Gastrocnemius medialis (tissue), 4 donors: ENCODE measurements at regions not wholly inside any gene's neighbourhood (a gene's known extent, or its start where the extent isn't known, plus 50 kb on each side); places are given as distances from the start of the nearest gene placed in this dataset.

Experiments used
- CTCF ChIP-seq, 5 experiments: fragments of 450-650 bp in 3 of 5; fragments of 200-600 bp in 2 of 5; sonication (generic) in 2 of 5; IDR thresholded peaks in 4 of 5; conservative IDR thresholded peaks in 1 of 5; 1 replicate in 4 of 5; 2 replicates in 1 of 5; pipeline ENCODE4 v1.5.1; 2016 to 2019; ENCODE audit warnings: antibody characterized with exemption in 5 of 5, mild to moderate bottlenecking in 3 of 5, moderate library complexity in 3 of 5
- POLR2A ChIP-seq, 2 donors: fragments of 450-650 bp; IDR thresholded peaks; one replicate each; pipeline ENCODE4 v1.6.1; 2017; ENCODE audit warnings: antibody characterized with exemption in 2 of 2, mild to moderate bottlenecking in 2 of 2, moderate library complexity in 2 of 2

GRCh38 chr6:144544266-144544830, 259.2 kb downstream of the UTRN start:
- TF ChIP-seq CTCF (IDR thresholded peaks at IDR 0.05 in 4 of 5, conservative IDR thresholded peaks at IDR 0.05 in 1 of 5) (no peak), POLR2A (IDR thresholded peaks at IDR 0.05) (no peak)
